ENCODE measurements at regions not wholly inside any gene's neighbourhood (a gene's known extent, or its start where the extent isn't known, plus 50 kb on each side); places are given as distances from the start of the nearest gene placed in this dataset.

GRCh38 chr2:5995832-5996231, 303.6 kb downstream of the SOX11 start:
- no peak for TF ChIP-seq POLR2A (IDR thresholded peaks at IDR 0.05; ENCODE audit: extremely low read depth, insufficient read length)
- TF ChIP-seq MAX (IDR thresholded peaks at IDR 0.05; ENCODE audit: low read depth, low read length) = no peak
- no peak for TF ChIP-seq CTCF (IDR thresholded peaks at IDR 0.05; ENCODE audit: low read depth, low read length)
- no peak for TF ChIP-seq MYC (IDR thresholded peaks at IDR 0.05; ENCODE audit: low read depth, low read length)
- DNase-seq (ENCODE audit: low read depth) = no peak
- no peak overlapping the region for H3K4me3 ChIP-seq (ENCODE audit: low read depth, low read length)

- H3K4me3 ChIP-seq (ENCODE audit: low read depth, low read length) = no peak overlapping the region
- no peak for TF ChIP-seq CTCF (IDR thresholded peaks at IDR 0.05; ENCODE audit: low read depth, low read length)
- no peak for TF ChIP-seq POLR2A (IDR thresholded peaks at IDR 0.05; ENCODE audit: extremely low read depth, insufficient read length)
- DNase-seq (ENCODE audit: low read depth) = no peak
Measured at GRCh38 chr2:6008186-6008585, 316.0 kb downstream of the SOX11 start.

GRCh38 chr2:6008726-6009125, 316.5 kb downstream of the SOX11 start:
- TF ChIP-seq MYC (IDR thresholded peaks at IDR 0.05; ENCODE audit: low read depth, low read length) = no peak
- TF ChIP-seq CTCF (IDR thresholded peaks at IDR 0.05; ENCODE audit: low read depth, low read length) = no peak
- TF ChIP-seq POLR2A (IDR thresholded peaks at IDR 0.05; ENCODE audit: extremely low read depth, insufficient read length) = no peak
- no peak for TF ChIP-seq MAX (IDR thresholded peaks at IDR 0.05; ENCODE audit: low read depth, low read length)
- H3K4me3 ChIP-seq (ENCODE audit: low read depth, low read length) = no peak overlapping the region
- no peak for DNase-seq (ENCODE audit: low read depth)

- TF ChIP-seq CTCF (IDR thresholded peaks at IDR 0.05; ENCODE audit: low read depth, low read length) = no peak
- TF ChIP-seq POLR2A (IDR thresholded peaks at IDR 0.05; ENCODE audit: extremely low read depth, insufficient read length) = no peak
- TF ChIP-seq MAX (IDR thresholded peaks at IDR 0.05; ENCODE audit: low read depth, low read length) = no peak
- TF ChIP-seq MYC (IDR thresholded peaks at IDR 0.05; ENCODE audit: low read depth, low read length) = no peak
- H3K4me3 ChIP-seq (ENCODE audit: low read depth, low read length) = no peak overlapping the region
- no peak for DNase-seq (ENCODE audit: low read depth)
Measured at GRCh38 chr2:6010163-6010562, 318.0 kb downstream of the SOX11 start.

- no peak for DNase-seq (ENCODE audit: low read depth)
- no peak for TF ChIP-seq MAX (IDR thresholded peaks at IDR 0.05; ENCODE audit: low read depth, low read length)
- no peak for TF ChIP-seq CTCF (IDR thresholded peaks at IDR 0.05; ENCODE audit: low read depth, low read length)
- TF ChIP-seq POLR2A (IDR thresholded peaks at IDR 0.05; ENCODE audit: extremely low read depth, insufficient read length) = no peak
- TF ChIP-seq MYC (IDR thresholded peaks at IDR 0.05; ENCODE audit: low read depth, low read length) = no peak
- no peak overlapping the region for H3K4me3 ChIP-seq (ENCODE audit: low read depth, low read length)
Measured at GRCh38 chr2:6011921-6012320, 319.7 kb downstream of the SOX11 start.

GRCh38 chr2:6017736-6018286, 325.6 kb downstream of the SOX11 start:
- TF ChIP-seq POLR2A (IDR thresholded peaks at IDR 0.05; ENCODE audit: extremely low read depth, insufficient read length) (no peak), MAX (IDR thresholded peaks at IDR 0.05; ENCODE audit: low read depth, low read length) (no peak), MYC (IDR thresholded peaks at IDR 0.05; ENCODE audit: low read depth, low read length) (no peak)
- DNase-seq (ENCODE audit: low read depth) = no peak
- no peak overlapping the region for H3K4me3 ChIP-seq (ENCODE audit: low read depth, low read length)
